ENCODE measurements at regions not wholly inside any gene's neighbourhood (a gene's known extent, or its start where the extent isn't known, plus 50 kb on each side); places are given as distances from the start of the nearest gene placed in this dataset.

GRCh38 chr4:53764761-53765490 lies 173.6 kb upstream of the LNX1 start:
- no peak for DNase-seq

GRCh38 chr4:53763813-53764597 lies 172.7 kb upstream of the LNX1 start:
- no peak for DNase-seq

GRCh38 chr4:53755656-53756055 lies 164.4 kb upstream of the LNX1 start:
- DNase-seq: no peak

- no peak for DNase-seq
These were observed 160.8 kb upstream of the LNX1 start for GRCh38 chr4:53752124-53752523.

- DNase-seq: no peak
These were observed 157.1 kb upstream of the LNX1 start for GRCh38 chr4:53748328-53748772.

- no peak for DNase-seq
These were observed 156.1 kb upstream of the LNX1 start for GRCh38 chr4:53747401-53747800.

- no peak for DNase-seq
These were observed 153.3 kb upstream of the LNX1 start for GRCh38 chr4:53744446-53745160.

- no peak for DNase-seq
These were observed 143.5 kb upstream of the LNX1 start for GRCh38 chr4:53734584-53735353.

- no peak for DNase-seq
These were observed 142.9 kb upstream of the LNX1 start for GRCh38 chr4:53734182-53734581.

GRCh38 chr4:53732661-53733060 lies 141.4 kb upstream of the LNX1 start:
- DNase-seq: no peak

GRCh38 chr4:53730031-53730805 lies 138.9 kb upstream of the LNX1 start:
- DNase-seq: no peak

GRCh38 chr4:53722110-53722509 lies 130.8 kb upstream of the LNX1 start:
- no peak for DNase-seq

- DNase-seq: no peak
These were observed 130.0 kb upstream of the LNX1 start for GRCh38 chr4:53721263-53721662.

GRCh38 chr4:53720776-53721175 lies 129.5 kb upstream of the LNX1 start:
- no peak for DNase-seq

- DNase-seq: no peak
These were observed 125.8 kb upstream of the LNX1 start for GRCh38 chr4:53717064-53717549.

- DNase-seq: no peak
These were observed 125.3 kb upstream of the LNX1 start for GRCh38 chr4:53716471-53717063.

GRCh38 chr4:53716011-53716410 lies 124.7 kb upstream of the LNX1 start:
- DNase-seq: no peak

GRCh38 chr4:53714236-53715140 lies 123.2 kb upstream of the LNX1 start:
- no peak for DNase-seq

GRCh38 chr4:53713767-53714166 lies 122.5 kb upstream of the LNX1 start:
- DNase-seq: no peak

GRCh38 chr4:53713296-53713695 lies 122.0 kb upstream of the LNX1 start:
- DNase-seq: no peak

Data from NCI-H187 treated with DMSO at 0.1 percent for 48 hours (cell line).